ENCODE measurements at regions not wholly inside any gene's neighbourhood (a gene's known extent, or its start where the extent isn't known, plus 50 kb on each side); places are given as distances from the start of the nearest gene placed in this dataset.
"Not testable (repeated sequence)": the region's sequence is repeated elsewhere in the genome, so short reads cannot be mapped to it uniquely, and the experiment has no call there.

DNA sequence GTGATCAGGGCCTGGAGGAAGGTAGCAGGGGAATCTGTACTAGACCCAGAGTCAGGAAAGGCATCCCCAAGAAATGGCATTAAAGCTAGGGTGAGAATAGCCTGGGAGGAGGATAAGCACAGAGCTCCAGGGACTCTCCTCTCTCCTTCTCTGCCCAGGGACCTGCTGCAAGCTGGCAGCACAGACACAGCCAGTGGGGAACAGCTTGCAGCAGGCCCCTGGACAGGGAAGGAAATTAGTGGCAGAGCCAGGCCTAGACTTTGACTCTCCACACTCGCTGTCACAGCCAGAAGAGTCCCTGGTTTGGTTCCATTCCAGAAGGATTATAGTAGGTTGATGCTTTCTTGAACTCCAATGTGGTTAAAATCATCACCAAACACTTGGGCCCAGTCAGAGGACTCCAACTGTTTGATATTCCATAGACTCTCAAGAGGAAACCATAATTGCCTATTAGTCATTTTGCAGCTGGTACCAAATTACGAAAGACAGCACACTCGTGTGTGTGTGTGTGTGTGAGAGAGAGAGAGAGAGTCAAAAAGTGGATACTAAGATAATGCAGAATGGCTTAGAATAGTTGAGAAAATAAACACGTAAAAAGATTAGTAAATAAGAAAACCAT is 95.5 kb upstream of the ATP8B1 start:
- no peak for FAIRE-seq
- TF ChIP-seq SPI1 (IDR thresholded peaks at IDR 0.05; ENCODE audit: low read depth, low read length) = no peak
- no peak for DNase-seq (ENCODE audit: insufficient read length, low spot score)

GRCh38 chr18:57895182-57895581 is 92.1 kb upstream of the ATP8B1 start:
- no peak for FAIRE-seq
- TF ChIP-seq SPI1 (IDR thresholded peaks at IDR 0.05; ENCODE audit: low read depth, low read length) = no peak
- TF ChIP-seq TAF1 (IDR thresholded peaks at IDR 0.05; ENCODE audit: low read depth, low read length) = no peak
- no peak for TF ChIP-seq PAX5 (IDR thresholded peaks at IDR 0.05; ENCODE audit: insufficient read depth, low read length, severe bottlenecking)
- no peak for TF ChIP-seq POLR2A (IDR thresholded peaks at IDR 0.05; ENCODE audit: low read depth, low read length)
- no peak for TF ChIP-seq POU2F2 (IDR thresholded peaks at IDR 0.05; ENCODE audit: low read depth, low read length)
- no peak for TF ChIP-seq POLR2AphosphoS5 (IDR thresholded peaks at IDR 0.05; ENCODE audit: low read depth, low read length)
- DNase-seq (ENCODE audit: insufficient read length, low spot score) = no peak

- FAIRE-seq (no peak), DNase-seq (ENCODE audit: insufficient read length, low spot score) (no peak)
Measured at GRCh38 chr18:57891707-57892391, 88.7 kb upstream of the ATP8B1 start.

DNA sequence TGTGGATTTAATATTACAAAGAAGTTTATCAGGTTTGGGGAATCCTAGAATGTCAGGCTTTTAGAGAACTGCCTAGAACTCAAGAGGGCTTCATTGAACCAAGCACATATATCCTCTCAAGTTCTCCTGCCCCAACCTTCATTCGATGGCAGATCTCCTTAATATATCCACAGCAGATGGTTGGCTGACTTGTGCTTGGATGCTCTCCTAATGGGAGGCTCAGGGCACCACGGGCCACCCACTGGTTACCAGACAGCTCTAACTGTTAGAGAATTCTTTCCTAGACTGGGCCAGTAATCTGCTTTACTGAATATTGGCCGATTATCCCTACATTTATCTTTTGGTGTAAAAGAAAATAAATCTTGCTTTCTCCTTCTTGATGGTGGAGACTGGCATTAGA is 87.2 kb upstream of the ATP8B1 start:
- DNase-seq (ENCODE audit: insufficient read length, low spot score) (no peak), FAIRE-seq (no peak)
- no peak for TF ChIP-seq PAX5 (IDR thresholded peaks at IDR 0.05; ENCODE audit: insufficient read depth, low read length, severe bottlenecking)
- no peak for TF ChIP-seq TAF1 (IDR thresholded peaks at IDR 0.05; ENCODE audit: low read depth, low read length)
- no peak for TF ChIP-seq POLR2AphosphoS5 (IDR thresholded peaks at IDR 0.05; ENCODE audit: low read depth, low read length)

More at GRCh38 chr18:57891707-57892391, 88.7 kb upstream of the ATP8B1 start:
- TF ChIP-seq SPI1 (IDR thresholded peaks at IDR 0.05; ENCODE audit: low read depth, low read length) (no peak), TAF1 (IDR thresholded peaks at IDR 0.05; ENCODE audit: low read depth, low read length) (no peak), POU2F2 (IDR thresholded peaks at IDR 0.05; ENCODE audit: low read depth, low read length) (no peak), PAX5 (IDR thresholded peaks at IDR 0.05; ENCODE audit: insufficient read depth, low read length, severe bottlenecking) (no peak), POLR2AphosphoS5 (IDR thresholded peaks at IDR 0.05; ENCODE audit: low read depth, low read length) (no peak), POLR2A (IDR thresholded peaks at IDR 0.05; ENCODE audit: low read depth, low read length) (no peak)

DNA sequence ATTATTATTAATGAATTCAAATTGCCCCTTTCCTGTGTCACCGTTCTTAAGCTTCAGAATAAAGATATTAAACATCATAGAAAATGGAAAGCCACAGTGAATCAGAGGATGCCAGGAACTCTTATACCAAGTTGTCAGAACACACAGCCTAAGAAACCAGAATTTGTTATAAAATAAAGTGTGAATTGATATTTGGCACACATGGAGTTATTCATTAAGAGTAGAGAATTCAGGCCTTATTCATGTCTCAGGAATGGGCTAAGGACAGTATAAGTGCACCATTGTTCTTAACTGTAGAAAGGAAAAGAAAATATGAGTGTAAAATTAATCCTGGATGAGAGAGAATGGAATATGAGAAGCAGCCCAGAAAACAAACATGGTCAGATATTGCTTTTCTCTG is 86.7 kb upstream of the ATP8B1 start:
- DNase-seq (ENCODE audit: insufficient read length, low spot score) (no peak), FAIRE-seq (no peak)
- TF ChIP-seq TAF1 (IDR thresholded peaks at IDR 0.05; ENCODE audit: low read depth, low read length) = no peak
- no peak for TF ChIP-seq POLR2A (IDR thresholded peaks at IDR 0.05; ENCODE audit: low read depth, low read length)
- no peak for TF ChIP-seq PAX5 (IDR thresholded peaks at IDR 0.05; ENCODE audit: insufficient read depth, low read length, severe bottlenecking)
- no peak for TF ChIP-seq SPI1 (IDR thresholded peaks at IDR 0.05; ENCODE audit: low read depth, low read length)
- TF ChIP-seq POU2F2 (IDR thresholded peaks at IDR 0.05; ENCODE audit: low read depth, low read length) = no peak
- no peak for TF ChIP-seq POLR2AphosphoS5 (IDR thresholded peaks at IDR 0.05; ENCODE audit: low read depth, low read length)

GRCh38 chr18:57887543-57888383 is 84.6 kb upstream of the ATP8B1 start:
- FAIRE-seq = no peak
- TF ChIP-seq POLR2AphosphoS5 (IDR thresholded peaks at IDR 0.05; ENCODE audit: low read depth, low read length) (no peak), PAX5 (IDR thresholded peaks at IDR 0.05; ENCODE audit: insufficient read depth, low read length, severe bottlenecking) (no peak), TAF1 (IDR thresholded peaks at IDR 0.05; ENCODE audit: low read depth, low read length) (no peak)
- no peak for DNase-seq (ENCODE audit: insufficient read length, low spot score)

- no peak for FAIRE-seq
- no peak for TF ChIP-seq SPI1 (IDR thresholded peaks at IDR 0.05; ENCODE audit: low read depth, low read length)
- TF ChIP-seq POU2F2 (IDR thresholded peaks at IDR 0.05; ENCODE audit: low read depth, low read length) = no peak
- TF ChIP-seq POLR2A (IDR thresholded peaks at IDR 0.05; ENCODE audit: low read depth, low read length) = no peak
- TF ChIP-seq POLR2AphosphoS5 (IDR thresholded peaks at IDR 0.05; ENCODE audit: low read depth, low read length) = no peak
- no peak for TF ChIP-seq TAF1 (IDR thresholded peaks at IDR 0.05; ENCODE audit: low read depth, low read length)
- no peak for DNase-seq (ENCODE audit: insufficient read length, low spot score)
Measured at GRCh38 chr18:57885931-57886330, 82.8 kb upstream of the ATP8B1 start.

DNA sequence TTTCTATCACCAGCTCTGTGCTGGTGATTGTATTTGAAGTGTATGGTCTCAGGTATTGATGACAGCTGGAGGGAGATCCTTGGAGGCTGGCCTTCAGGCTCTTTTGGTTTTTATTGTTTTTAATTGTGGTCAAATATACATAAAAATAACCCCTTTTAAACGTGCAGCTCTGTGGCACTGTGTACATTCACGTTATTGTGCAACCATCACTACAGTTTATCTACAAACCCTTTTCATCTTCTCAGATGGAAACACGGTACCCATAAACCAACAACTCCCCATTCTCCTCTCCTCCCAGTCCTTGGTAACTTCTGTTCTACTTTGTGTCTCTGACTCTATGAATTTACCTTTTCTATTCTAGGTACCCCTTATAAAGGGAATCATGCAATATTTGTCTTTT is 79.3 kb upstream of the ATP8B1 start:
- TF ChIP-seq SPI1 (IDR thresholded peaks at IDR 0.05; ENCODE audit: low read depth, low read length) (no peak), POU2F2 (IDR thresholded peaks at IDR 0.05; ENCODE audit: low read depth, low read length) (no peak), TAF1 (IDR thresholded peaks at IDR 0.05; ENCODE audit: low read depth, low read length) (no peak), POLR2AphosphoS5 (IDR thresholded peaks at IDR 0.05; ENCODE audit: low read depth, low read length) (no peak), POLR2A (IDR thresholded peaks at IDR 0.05; ENCODE audit: low read depth, low read length) (no peak), PAX5 (IDR thresholded peaks at IDR 0.05; ENCODE audit: insufficient read depth, low read length, severe bottlenecking) (no peak)
- FAIRE-seq (no peak), DNase-seq (ENCODE audit: insufficient read length, low spot score) (no peak)

GRCh38 chr18:57881818-57882413 is 78.8 kb upstream of the ATP8B1 start:
- FAIRE-seq = peak; percentile 92

GRCh38 chr18:57879924-57880323 is 76.8 kb upstream of the ATP8B1 start:
- DNase-seq (ENCODE audit: insufficient read length, low spot score); FAIRE-seq: not testable (repeated sequence)

More at GRCh38 chr18:57881818-57882413, 78.8 kb upstream of the ATP8B1 start:
- DNase-seq (ENCODE audit: insufficient read length, low spot score) = peak; percentile 16
- TF ChIP-seq POU2F2 (IDR thresholded peaks at IDR 0.05; ENCODE audit: low read depth, low read length) = no peak
- no peak for TF ChIP-seq POLR2A (IDR thresholded peaks at IDR 0.05; ENCODE audit: low read depth, low read length)
- no peak for TF ChIP-seq TAF1 (IDR thresholded peaks at IDR 0.05; ENCODE audit: low read depth, low read length)
- TF ChIP-seq POLR2AphosphoS5 (IDR thresholded peaks at IDR 0.05; ENCODE audit: low read depth, low read length) = no peak
- TF ChIP-seq PAX5 (IDR thresholded peaks at IDR 0.05; ENCODE audit: insufficient read depth, low read length, severe bottlenecking) = no peak
- no peak for TF ChIP-seq SPI1 (IDR thresholded peaks at IDR 0.05; ENCODE audit: low read depth, low read length)
